Loucy (cell line): ENCODE measurements at regions not wholly inside any gene's neighbourhood (a gene's known extent, or its start where the extent isn't known, plus 50 kb on each side); places are given as distances from the start of the nearest gene placed in this dataset.
A peak's percentile ranks its signal among the peaks of the same experiment; 100 is the strongest.

Source experiments
- H2AFZ ChIP-seq: fragments of 200-600 bp; sonication (generic); 2 replicates; pipeline ENCODE4 v1.6.0; 2016; ENCODE audit warnings: antibody characterized with exemption, mild to moderate bottlenecking, low read length, moderate library complexity
- H3F3A ChIP-seq: fragments of 200-600 bp; 2 replicates; pipeline ENCODE4 v1.6.0; 2016; ENCODE audit warnings: antibody characterized with exemption, low read depth, mild to moderate bottlenecking
- H3K27me3 ChIP-seq: fragments of 200-600 bp; sonication (generic); 2 replicates; pipeline ENCODE4 v1.6.1; 2014; ENCODE audit warnings: low read length, mild to moderate bottlenecking; ENCODE audit not compliant: insufficient read depth, poor library complexity, severe bottlenecking
- H3K36me3 ChIP-seq: fragments of 200-600 bp; sonication (generic); 2 replicates; pipeline ENCODE4 v1.6.1; 2016; ENCODE audit warnings: low read length; ENCODE audit not compliant: insufficient read depth
- H3K4me1 ChIP-seq: fragments of 200-600 bp; sonication (generic); 2 replicates; pipeline ENCODE4 v1.5.1; 2014; ENCODE audit warnings: low read length, mild to moderate bottlenecking; ENCODE audit not compliant: insufficient read depth, poor library complexity, severe bottlenecking
- H3K4me2 ChIP-seq: fragments of 200-600 bp; sonication (generic); 2 replicates; pipeline ENCODE4 v1.6.0; 2014; ENCODE audit warnings: antibody characterized with exemption, low read length, low read depth, mild to moderate bottlenecking; ENCODE audit not compliant: poor library complexity, severe bottlenecking
- H3K4me3 ChIP-seq: fragments of 200-600 bp; sonication (generic); 2 replicates; pipeline ENCODE4 v1.5.1; 2014; ENCODE audit warnings: low read length, mild to moderate bottlenecking, mixed read lengths; ENCODE audit not compliant: poor library complexity, severe bottlenecking
- H3K79me2 ChIP-seq: fragments of 200-600 bp; sonication (generic); 2 replicates; pipeline ENCODE4 v1.6.1; 2014; ENCODE audit warnings: low read length; ENCODE audit not compliant: insufficient read depth
- H3K9ac ChIP-seq: fragments of 200-600 bp; sonication (generic); 2 replicates; pipeline ENCODE4 v1.6.0; 2014; ENCODE audit warnings: mild to moderate bottlenecking, low read depth, low read length, moderate library complexity; ENCODE audit not compliant: poor library complexity, severe bottlenecking
- H3K9me2 ChIP-seq: fragments of 200-600 bp; sonication (generic); replicated peaks from 2 replicates; pipeline ENCODE4 v1.6.1; 2016; ENCODE audit warnings: low read depth, low read length, mixed read lengths
- H3K9me3 ChIP-seq: fragments of 200-600 bp; sonication (generic); 2 replicates; pipeline ENCODE4 v1.6.1; 2014; ENCODE audit warnings: mild to moderate bottlenecking, antibody characterized with exemption, low read length, low read depth; ENCODE audit not compliant: insufficient read depth
- H4K20me1 ChIP-seq: fragments of 200-600 bp; sonication (generic); 2 replicates; pipeline ENCODE4 v1.6.0; 2014; ENCODE audit warnings: antibody characterized with exemption, low read length, mild to moderate bottlenecking; ENCODE audit not compliant: insufficient read depth, poor library complexity, severe bottlenecking
- CTCF ChIP-seq: fragments of 200-600 bp; sonication (generic); conservative IDR thresholded peaks from 2 replicates; pipeline ENCODE4 v1.5.1; 2014; ENCODE audit warnings: mild to moderate bottlenecking, antibody characterized with exemption, low read length
- EZH2phosphoT487 ChIP-seq: fragments of 200-600 bp; IDR thresholded peaks from 2 replicates; pipeline ENCODE4 v1.6.1; 2018; ENCODE audit warnings: antibody characterized with exemption, mild to moderate bottlenecking, moderate library complexity, borderline replicate concordance

- no peak overlapping the region for H3K9ac ChIP-seq
- H3F3A ChIP-seq, result no peaks in the 10 kb centered on the region
- no peaks in the 10 kb centered on the region for H4K20me1 ChIP-seq
These were observed 1112.5 kb downstream of the TECRL start for GRCh38 chr4:63296773-63297172.

GRCh38 chr4:63275491-63275890, 1133.8 kb downstream of the TECRL start:
- Histone ChIP-seq H3K4me1 (no peaks in the 10 kb centered on the region), H3K9me3 (no peaks in the 10 kb centered on the region), H3F3A (no peaks in the 10 kb centered on the region), H3K79me2 (no peaks in the 10 kb centered on the region), H3K9me2 (no peaks in the 10 kb centered on the region), H3K27me3 (no peaks in the 10 kb centered on the region), H3K4me3 (no peak overlapping the region), H4K20me1 (no peaks in the 10 kb centered on the region), H2AFZ (no peak overlapping the region), H3K4me2 (no peak overlapping the region), H3K9ac (no peak overlapping the region), H3K36me3 (no peaks in the 10 kb centered on the region)
- TF ChIP-seq EZH2phosphoT487, result no peak
- no peak for TF ChIP-seq CTCF

More at GRCh38 chr4:63296773-63297172, 1112.5 kb downstream of the TECRL start:
- H3K9me3 ChIP-seq, result no peaks in the 10 kb centered on the region
- H3K4me3 ChIP-seq, result no peak overlapping the region
- H3K79me2 ChIP-seq, result no peaks in the 10 kb centered on the region
- H3K27me3 ChIP-seq, result no peaks in the 10 kb centered on the region
- H2AFZ ChIP-seq, result no peak overlapping the region
- no peak overlapping the region for H3K4me2 ChIP-seq
- H3K9me2 ChIP-seq, result no peaks in the 10 kb centered on the region
- H3K36me3 ChIP-seq, result no peaks in the 10 kb centered on the region
- H3K4me1 ChIP-seq, result no peaks in the 10 kb centered on the region
- peak; percentile 39 for TF ChIP-seq CTCF
- TF ChIP-seq EZH2phosphoT487, result no peak

- no peaks in the 10 kb centered on the region for H3K27me3 ChIP-seq
- no peak overlapping the region for H3K9ac ChIP-seq
- no peaks in the 10 kb centered on the region for H3K4me1 ChIP-seq
- H3K4me3 ChIP-seq, result no peak overlapping the region
- H3K9me2 ChIP-seq, result no peaks in the 10 kb centered on the region
- no peaks in the 10 kb centered on the region for H3F3A ChIP-seq
- TF ChIP-seq CTCF (no peak), EZH2phosphoT487 (no peak)
- H2AFZ ChIP-seq, result no peak overlapping the region
- no peaks in the 10 kb centered on the region for H4K20me1 ChIP-seq
- H3K36me3 ChIP-seq, result no peaks in the 10 kb centered on the region
- no peak overlapping the region for H3K4me2 ChIP-seq
- H3K79me2 ChIP-seq, result no peaks in the 10 kb centered on the region
- H3K9me3 ChIP-seq, result no peaks in the 10 kb centered on the region
These were observed 1140.1 kb downstream of the TECRL start for GRCh38 chr4:63269156-63269555.
